Gastrocnemius medialis (tissue), 4 donors: ENCODE measurements at regions not wholly inside any gene's neighbourhood (a gene's known extent, or its start where the extent isn't known, plus 50 kb on each side); places are given as distances from the start of the nearest gene placed in this dataset.

Source experiments
- POLR2A ChIP-seq, 2 donors: fragments of 450-650 bp; IDR thresholded peaks; one replicate each; pipeline ENCODE4 v1.6.1; 2017; ENCODE audit warnings: antibody characterized with exemption in 2 of 2, mild to moderate bottlenecking in 2 of 2, moderate library complexity in 2 of 2
- TF ChIP-seq, protein P1 (sequence below), 5 experiments: fragments of 450-650 bp in 3 of 5; fragments of 200-600 bp in 2 of 5; sonication (generic) in 2 of 5; IDR thresholded peaks in 4 of 5; conservative IDR thresholded peaks in 1 of 5; 1 replicate in 4 of 5; 2 replicates in 1 of 5; pipeline ENCODE4 v1.5.1; 2016 to 2019; ENCODE audit warnings: antibody characterized with exemption in 5 of 5, mild to moderate bottlenecking in 3 of 5, moderate library complexity in 3 of 5

DNA sequence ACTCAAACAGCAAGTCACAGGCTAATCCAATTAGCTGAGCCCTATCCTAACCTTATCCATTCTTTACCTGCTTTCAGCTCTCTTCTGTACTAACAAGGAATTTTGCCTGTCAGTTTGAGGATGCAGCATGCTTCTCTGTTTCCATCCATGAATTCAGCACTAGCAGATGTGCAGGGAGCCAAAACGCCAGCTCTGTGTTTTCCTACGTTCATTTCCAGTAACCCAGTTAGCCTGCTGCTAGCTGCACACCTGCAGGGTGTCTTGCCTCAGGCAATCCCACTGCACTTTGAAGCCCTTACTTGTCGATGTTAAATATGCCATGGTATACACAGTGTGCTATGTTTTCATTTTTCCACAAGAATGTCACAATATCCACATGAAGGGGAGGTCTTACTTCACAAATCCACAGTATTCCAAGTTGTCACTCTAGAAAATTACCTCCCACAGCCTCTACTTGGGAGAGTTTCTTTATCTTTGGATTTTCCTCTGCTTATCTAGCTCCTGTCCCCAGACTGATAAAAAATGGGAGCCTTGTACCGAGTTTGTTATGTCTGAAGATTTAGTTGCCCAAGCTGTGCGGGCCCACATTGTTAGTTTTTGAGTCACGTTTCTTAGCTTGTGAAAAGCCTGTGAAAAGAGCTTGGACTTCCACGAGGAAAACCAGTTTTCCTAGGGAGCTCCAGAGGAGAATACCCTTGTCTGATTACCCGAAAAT is 127.6 kb upstream of the HHIP start:
- TF ChIP-seq, protein P1, sequence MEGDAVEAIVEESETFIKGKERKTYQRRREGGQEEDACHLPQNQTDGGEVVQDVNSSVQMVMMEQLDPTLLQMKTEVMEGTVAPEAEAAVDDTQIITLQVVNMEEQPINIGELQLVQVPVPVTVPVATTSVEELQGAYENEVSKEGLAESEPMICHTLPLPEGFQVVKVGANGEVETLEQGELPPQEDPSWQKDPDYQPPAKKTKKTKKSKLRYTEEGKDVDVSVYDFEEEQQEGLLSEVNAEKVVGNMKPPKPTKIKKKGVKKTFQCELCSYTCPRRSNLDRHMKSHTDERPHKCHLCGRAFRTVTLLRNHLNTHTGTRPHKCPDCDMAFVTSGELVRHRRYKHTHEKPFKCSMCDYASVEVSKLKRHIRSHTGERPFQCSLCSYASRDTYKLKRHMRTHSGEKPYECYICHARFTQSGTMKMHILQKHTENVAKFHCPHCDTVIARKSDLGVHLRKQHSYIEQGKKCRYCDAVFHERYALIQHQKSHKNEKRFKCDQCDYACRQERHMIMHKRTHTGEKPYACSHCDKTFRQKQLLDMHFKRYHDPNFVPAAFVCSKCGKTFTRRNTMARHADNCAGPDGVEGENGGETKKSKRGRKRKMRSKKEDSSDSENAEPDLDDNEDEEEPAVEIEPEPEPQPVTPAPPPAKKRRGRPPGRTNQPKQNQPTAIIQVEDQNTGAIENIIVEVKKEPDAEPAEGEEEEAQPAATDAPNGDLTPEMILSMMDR (IDR thresholded peaks at IDR 0.05 in 4 of 5, conservative IDR thresholded peaks at IDR 0.05 in 1 of 5) = no peak
- no peak for TF ChIP-seq POLR2A (IDR thresholded peaks at IDR 0.05)
